PC-9 (cell line): ENCODE measurements at regions not wholly inside any gene's neighbourhood (a gene's known extent, or its start where the extent isn't known, plus 50 kb on each side); places are given as distances from the start of the nearest gene placed in this dataset.

Experiments
- CTCF ChIP-seq: fragments of 200-600 bp; sonication (generic); conservative IDR thresholded peaks from 2 replicates; pipeline ENCODE4 v1.6.1; 2017; ENCODE audit warnings: mixed run types, antibody characterized with exemption, mild to moderate bottlenecking, moderate library complexity
- EZH2 ChIP-seq: fragments of 200-600 bp; sonication (generic); IDR thresholded peaks from 2 replicates; pipeline ENCODE4 v1.8.0; 2017; ENCODE audit warnings: antibody characterized with exemption, low read depth

GRCh38 chr4:115272185-115272584 lies 158.8 kb upstream of the NDST4 start:
- TF ChIP-seq EZH2: no peak
- no peak for TF ChIP-seq CTCF
